LNCAP (cell line): ENCODE measurements at regions not wholly inside any gene's neighbourhood (a gene's known extent, or its start where the extent isn't known, plus 50 kb on each side); places are given as distances from the start of the nearest gene placed in this dataset.

Source experiments
- CTCF ChIP-seq: fragments of 450-650 bp; IDR thresholded peaks from 2 replicates; pipeline ENCODE4 v1.5.1; 2017; ENCODE audit warnings: mild to moderate bottlenecking

GRCh38 chr2:35598310-35598709, 757.3 kb upstream of the CRIM1 start:
- no peak for TF ChIP-seq CTCF

DNA sequence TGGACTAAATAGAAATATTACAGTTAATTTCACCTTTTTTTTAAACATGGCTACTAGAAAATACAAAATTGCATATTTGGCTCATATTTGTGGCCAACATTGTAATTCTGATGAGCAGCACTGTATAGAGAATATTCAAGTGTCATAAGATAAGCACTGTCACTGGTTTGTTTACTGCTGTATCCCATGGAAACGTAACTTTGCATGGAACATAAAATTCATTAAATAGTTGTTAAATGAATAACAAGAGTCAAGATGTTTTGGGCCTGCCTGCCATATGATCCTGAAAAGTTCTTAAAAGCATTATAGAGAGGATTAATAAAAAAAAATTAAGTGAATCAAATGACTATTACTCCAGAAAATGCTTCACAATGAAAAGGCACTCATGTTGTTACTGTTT, 763.7 kb upstream of the CRIM1 start:
- TF ChIP-seq CTCF = no peak

- no peak for TF ChIP-seq CTCF
These were observed 769.6 kb upstream of the CRIM1 start for GRCh38 chr2:35585972-35586371.

- TF ChIP-seq CTCF = no peak
These were observed 772.9 kb upstream of the CRIM1 start for GRCh38 chr2:35582637-35583036.

DNA sequence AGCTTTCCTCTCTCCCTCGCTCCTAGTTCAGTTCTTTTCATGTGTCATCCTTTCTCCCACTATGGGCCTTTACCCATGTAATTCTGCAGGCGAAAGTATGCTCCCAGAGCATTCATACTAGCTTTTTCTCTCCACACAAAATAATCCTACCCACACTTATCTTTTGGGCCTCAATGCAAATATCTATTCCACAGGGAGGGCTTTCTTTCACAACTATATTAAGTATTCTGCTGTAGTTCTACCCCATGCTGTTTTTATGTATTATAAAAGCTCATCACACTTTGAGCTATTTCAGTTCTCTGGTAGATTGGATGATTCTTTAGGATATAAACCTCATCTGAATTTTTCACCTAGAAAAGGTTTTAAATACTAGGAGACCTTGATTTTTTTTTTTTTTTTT, 774.6 kb upstream of the CRIM1 start:
- no peak for TF ChIP-seq CTCF

DNA sequence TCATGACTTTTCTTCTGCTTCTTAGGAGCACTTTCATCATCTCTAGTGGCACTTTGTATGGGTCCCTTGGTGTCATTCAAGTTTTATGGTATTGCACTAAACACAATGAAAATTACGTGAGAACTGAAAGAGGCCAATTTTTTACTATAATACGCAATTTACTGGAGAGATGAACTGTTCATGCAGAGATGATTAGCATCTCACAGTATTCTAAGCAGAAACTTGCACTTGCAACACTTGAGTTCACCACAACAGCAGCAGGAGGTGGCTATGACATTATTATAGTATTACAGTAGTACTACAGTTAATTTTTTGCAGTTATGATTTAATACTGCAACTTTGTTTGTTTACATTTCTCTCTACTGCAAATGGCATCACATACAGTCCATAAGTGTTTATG, 793.1 kb upstream of the CRIM1 start:
- TF ChIP-seq CTCF = no peak

GRCh38 chr2:35548171-35548570, 807.4 kb upstream of the CRIM1 start:
- no peak for TF ChIP-seq CTCF

GRCh38 chr2:35545301-35545700, 810.3 kb upstream of the CRIM1 start:
- TF ChIP-seq CTCF = no peak
